Peyer's patch (tissue), 4 donors: ENCODE measurements at regions not wholly inside any gene's neighbourhood (a gene's known extent, or its start where the extent isn't known, plus 50 kb on each side); places are given as distances from the start of the nearest gene placed in this dataset.

ENCODE experiments used
- DNase-seq, 3 donors: peaks; one replicate each; pipeline ENCODE4 v3.0.0-alpha.2; 2017 to 2019
- H3K27ac ChIP-seq, 4 donors: fragments of 200-600 bp; sonication (generic); one replicate each; pipeline ENCODE4 v1.5.1; 2016 to 2019
- H3K27me3 ChIP-seq, 2 donors: fragments of 200-600 bp; sonication (generic); one replicate each; pipeline ENCODE4 v1.5.1; 2019
- H3K36me3 ChIP-seq, 3 donors: fragments of 200-600 bp; sonication (generic); one replicate each; pipeline ENCODE4 v1.5.1; 2016 to 2019
- H3K4me1 ChIP-seq, 4 donors: fragments of 200-600 bp; sonication (generic); one replicate each; pipeline ENCODE4 v1.5.1; 2016 to 2019
- H3K4me3 ChIP-seq, 4 donors: fragments of 200-600 bp; sonication (generic); 1 replicate in 3 of 4; 2 replicates in 1 of 4; pipeline ENCODE4 v1.5.1; 2016 to 2019; ENCODE audit warnings: mild to moderate bottlenecking in 1 of 4
- H3K9me3 ChIP-seq, 4 donors: fragments of 200-600 bp; sonication (generic); one replicate each; pipeline ENCODE4 v1.5.1; 2016 to 2019; ENCODE audit warnings: mild to moderate bottlenecking in 1 of 4
- CTCF ChIP-seq, 6 experiments: fragments of 450-650 bp in 4 of 6; fragments of 200-600 bp in 2 of 6; sonication (generic) in 1 of 6; IDR thresholded peaks; one replicate each; pipeline ENCODE4 v1.5.1; 2017 to 2019; ENCODE audit warnings: antibody characterized with exemption in 6 of 6, mild to moderate bottlenecking in 3 of 6, moderate library complexity in 1 of 6
- POLR2A ChIP-seq, 2 donors: fragments of 450-650 bp; IDR thresholded peaks; one replicate each; pipeline ENCODE4 v1.5.1; 2017; ENCODE audit warnings: antibody characterized with exemption in 2 of 2, mild to moderate bottlenecking in 2 of 2, moderate library complexity in 2 of 2

GRCh38 chr22:49093192-49093880 lies 734.3 kb downstream of the BRD1 start:
- Histone ChIP-seq H3K27me3 (no peaks in the 10 kb centered on the region), H3K27ac (no peak overlapping the region), H3K36me3 (no peaks in the 10 kb centered on the region), H3K9me3 (no peaks in the 10 kb centered on the region), H3K4me3 (no peak overlapping the region), H3K4me1 (no peaks in the 10 kb centered on the region)
- TF ChIP-seq POLR2A (IDR thresholded peaks at IDR 0.05) (no peak), CTCF (IDR thresholded peaks at IDR 0.05) (no peak)
- DNase-seq, result no peak

DNA sequence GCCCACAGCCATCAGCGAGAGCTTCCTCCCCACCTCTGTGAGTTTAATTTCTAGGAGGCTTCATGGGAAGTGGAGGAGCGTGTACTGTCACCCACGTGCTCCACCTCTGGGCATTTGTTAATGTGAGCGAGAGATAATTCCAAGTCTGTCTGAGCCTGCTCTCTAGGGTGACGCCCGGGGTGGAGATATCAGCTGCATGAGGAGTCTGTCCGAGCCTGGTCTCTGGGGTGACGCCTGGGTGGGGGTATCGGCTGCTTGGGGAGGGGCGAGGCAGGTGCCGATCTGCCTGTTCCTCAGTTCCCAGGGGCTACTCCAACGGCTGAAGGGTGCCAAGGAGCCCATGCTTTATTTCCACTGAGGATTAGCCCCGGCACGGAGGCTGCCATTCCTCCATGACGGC lies 735.0 kb downstream of the BRD1 start:
- no peak overlapping the region for H3K27ac ChIP-seq
- no peaks in the 10 kb centered on the region for H3K36me3 ChIP-seq
- H3K4me1 ChIP-seq, result no peaks in the 10 kb centered on the region
- DNase-seq, result no peak
- no peak overlapping the region for H3K4me3 ChIP-seq
- TF ChIP-seq CTCF (IDR thresholded peaks at IDR 0.05) (no peak), POLR2A (IDR thresholded peaks at IDR 0.05) (no peak)
- H3K27me3 ChIP-seq, result no peaks in the 10 kb centered on the region
- no peaks in the 10 kb centered on the region for H3K9me3 ChIP-seq

- Histone ChIP-seq H3K27ac (no peak overlapping the region), H3K4me1 (no peaks in the 10 kb centered on the region), H3K36me3 (no peaks in the 10 kb centered on the region), H3K27me3 (no peaks in the 10 kb centered on the region), H3K9me3 (no peaks in the 10 kb centered on the region), H3K4me3 (no peak overlapping the region)
- TF ChIP-seq CTCF (IDR thresholded peaks at IDR 0.05) (no peak), POLR2A (IDR thresholded peaks at IDR 0.05) (no peak)
- no peak for DNase-seq
These were observed 735.6 kb downstream of the BRD1 start for GRCh38 chr22:49091917-49092545.

DNA sequence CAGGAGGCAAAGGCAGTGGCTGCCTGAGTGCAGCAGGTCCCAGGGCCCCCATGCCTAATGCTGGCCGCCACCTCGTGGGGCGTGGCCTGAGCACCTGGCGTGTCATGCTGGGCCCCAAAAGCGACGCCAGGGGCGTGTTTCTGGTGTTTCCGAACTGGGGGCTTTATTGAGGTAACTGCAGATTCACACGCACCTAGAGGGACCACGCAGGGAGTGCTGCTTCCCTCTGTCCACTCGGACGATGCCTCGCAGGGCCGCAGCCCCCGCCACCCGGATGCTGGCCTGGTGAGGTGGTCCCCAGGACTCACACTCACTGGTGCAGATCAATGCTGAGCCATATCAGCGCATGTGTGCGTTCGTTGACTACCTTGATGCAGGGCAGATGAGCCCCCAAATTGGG lies 736.2 kb downstream of the BRD1 start:
- Histone ChIP-seq H3K4me1 (no peaks in the 10 kb centered on the region), H3K36me3 (no peaks in the 10 kb centered on the region), H3K27ac (no peak overlapping the region), H3K27me3 (no peaks in the 10 kb centered on the region), H3K4me3 (no peak overlapping the region), H3K9me3 (no peaks in the 10 kb centered on the region)
- no peak for DNase-seq
- TF ChIP-seq CTCF (IDR thresholded peaks at IDR 0.05) (no peak), POLR2A (IDR thresholded peaks at IDR 0.05) (no peak)

GRCh38 chr22:49090853-49091135 lies 736.9 kb downstream of the BRD1 start:
- TF ChIP-seq CTCF (IDR thresholded peaks at IDR 0.05) (no peak), POLR2A (IDR thresholded peaks at IDR 0.05) (no peak)
- no peaks in the 10 kb centered on the region for H3K9me3 ChIP-seq
- no peaks in the 10 kb centered on the region for H3K27me3 ChIP-seq
- H3K27ac ChIP-seq, result no peak overlapping the region
- H3K36me3 ChIP-seq, result no peaks in the 10 kb centered on the region
- no peak for DNase-seq
- H3K4me3 ChIP-seq, result no peak overlapping the region
- no peaks in the 10 kb centered on the region for H3K4me1 ChIP-seq
